HuH-7 (cell line): ENCODE measurements at regions not wholly inside any gene's neighbourhood (a gene's known extent, or its start where the extent isn't known, plus 50 kb on each side); places are given as distances from the start of the nearest gene placed in this dataset.
"Not testable (repeated sequence)": the region's sequence is repeated elsewhere in the genome, so short reads cannot be mapped to it uniquely, and the experiment has no call there.

Experiments used
- DNase-seq: peaks from one replicate; pipeline ENCODE4 v3.0.0; 2011; ENCODE audit warnings: low spot score

GRCh38 chr6:14294270-14294951 lies 176.8 kb downstream of the CD83 start:
- no peak for DNase-seq

DNA sequence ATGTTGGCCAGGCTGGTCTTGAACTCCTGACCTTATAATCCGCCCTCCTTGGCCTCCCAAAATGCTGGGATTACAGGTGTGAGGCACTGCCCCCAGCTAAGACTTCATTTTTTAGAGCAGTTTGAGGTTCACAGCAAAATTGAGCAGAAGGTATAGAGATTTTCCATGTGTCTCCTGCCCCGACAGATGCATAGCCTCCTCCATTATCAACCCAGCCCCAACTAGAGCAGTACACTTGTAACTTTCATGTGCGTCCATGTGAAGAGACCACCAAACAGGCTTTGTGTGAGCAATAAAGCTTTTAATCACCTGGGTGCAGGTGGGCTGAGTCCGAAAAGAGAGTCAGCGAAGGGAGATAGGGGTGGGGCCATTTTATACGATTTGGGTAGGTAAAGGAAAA lies 179.1 kb downstream of the CD83 start:
- DNase-seq = not testable (repeated sequence)

DNA sequence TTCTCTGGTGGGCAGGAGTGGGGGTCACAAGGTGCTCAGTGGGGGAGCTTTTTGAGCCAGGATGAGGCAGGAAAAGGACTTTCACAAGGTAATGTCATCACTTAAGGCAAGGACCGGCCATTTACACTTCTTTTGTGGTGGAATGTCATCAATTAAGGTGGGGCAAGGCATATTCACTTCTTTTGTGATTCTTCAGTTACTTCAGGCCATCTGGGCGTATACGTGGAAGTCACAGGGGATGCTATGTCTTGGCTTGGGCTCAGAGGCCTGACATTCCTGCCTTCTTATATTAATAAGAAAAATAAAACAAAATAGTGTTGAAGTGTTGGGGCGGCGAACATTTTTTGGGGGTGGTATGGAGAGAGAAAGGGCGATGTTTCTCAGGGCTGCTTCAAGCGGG lies 179.5 kb downstream of the CD83 start:
- not testable (repeated sequence) for DNase-seq

- not testable (repeated sequence) for DNase-seq
These were observed 182.6 kb downstream of the CD83 start for GRCh38 chr6:14300189-14300588.

GRCh38 chr6:14300721-14301120 lies 183.1 kb downstream of the CD83 start:
- not testable (repeated sequence) for DNase-seq

DNA sequence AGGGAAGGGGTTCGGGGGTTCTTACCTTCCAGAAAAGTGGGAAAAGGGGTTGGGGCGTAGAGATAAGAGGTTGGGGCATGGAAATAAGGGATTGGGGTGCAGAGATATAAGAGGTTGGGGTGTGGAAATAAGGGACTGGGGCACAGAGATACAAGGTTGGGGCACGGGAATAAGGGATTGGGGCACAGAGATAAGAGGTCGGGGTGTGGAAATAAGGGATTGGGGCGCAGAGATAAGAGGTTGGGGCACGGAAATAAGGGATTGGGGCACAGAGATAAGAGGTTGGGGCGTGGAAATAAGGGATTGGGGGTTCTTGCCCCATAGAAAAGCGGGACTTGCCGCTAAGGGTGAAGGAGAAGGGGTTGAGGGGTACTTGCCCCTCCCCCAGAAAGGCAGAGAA lies 183.9 kb downstream of the CD83 start:
- not testable (repeated sequence) for DNase-seq

GRCh38 chr6:14305131-14305530 lies 187.6 kb downstream of the CD83 start:
- no peak for DNase-seq

DNA sequence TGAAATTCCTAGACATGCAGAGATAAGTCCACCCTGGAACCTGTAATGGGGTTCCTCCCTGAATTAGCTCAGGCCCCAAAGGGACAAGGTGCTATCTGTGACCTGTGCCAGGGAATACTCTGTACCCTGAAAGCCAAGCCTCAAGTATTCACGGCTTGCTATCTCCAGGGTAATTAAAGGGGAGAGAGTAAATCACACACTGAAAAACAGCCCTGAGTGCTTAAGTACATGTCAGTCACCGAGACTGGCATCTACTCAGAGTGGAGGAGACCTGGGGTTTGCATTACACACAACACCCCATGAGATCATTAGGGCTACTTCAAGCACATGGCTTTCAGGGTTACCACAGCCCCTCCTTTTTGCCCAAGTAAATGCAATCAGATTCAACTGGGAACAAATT lies 188.1 kb downstream of the CD83 start:
- no peak for DNase-seq

DNA sequence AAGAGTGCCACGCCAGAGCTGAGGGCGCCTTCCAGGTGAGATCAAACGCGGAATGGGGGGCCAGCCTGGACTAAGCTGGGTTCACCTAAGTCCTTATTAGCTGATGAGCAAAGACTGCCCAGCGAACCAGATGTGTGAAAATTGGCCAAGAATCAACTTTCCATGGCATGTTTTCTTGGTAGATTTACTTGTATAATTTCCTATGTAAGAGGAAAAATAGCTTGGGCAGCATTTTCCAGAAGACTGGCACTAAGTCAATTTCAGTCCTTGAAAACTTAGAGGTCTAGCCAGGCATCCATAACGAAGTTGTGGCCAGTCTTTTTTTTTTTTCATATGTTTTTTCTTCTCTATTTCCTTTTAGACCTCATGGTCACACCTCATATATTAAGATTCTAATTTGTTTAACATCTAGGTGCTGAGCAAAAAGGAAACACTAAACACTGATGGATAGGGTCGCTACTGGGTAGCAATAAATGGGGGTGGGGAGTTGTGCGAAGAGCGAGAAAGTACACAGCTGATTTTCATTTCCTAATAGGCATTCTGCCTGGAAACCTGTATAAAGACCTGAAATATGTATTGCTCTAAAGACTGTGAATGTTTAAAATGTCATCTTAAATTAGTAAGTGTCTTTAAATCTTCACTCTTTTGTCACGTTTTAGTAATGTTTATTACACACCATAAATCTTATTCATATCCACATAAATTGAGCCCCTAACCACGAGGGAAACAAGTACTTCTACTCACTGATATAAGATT lies 188.8 kb downstream of the CD83 start:
- DNase-seq = no peak

GRCh38 chr6:14309516-14309915 lies 191.9 kb downstream of the CD83 start:
- no peak for DNase-seq

DNA sequence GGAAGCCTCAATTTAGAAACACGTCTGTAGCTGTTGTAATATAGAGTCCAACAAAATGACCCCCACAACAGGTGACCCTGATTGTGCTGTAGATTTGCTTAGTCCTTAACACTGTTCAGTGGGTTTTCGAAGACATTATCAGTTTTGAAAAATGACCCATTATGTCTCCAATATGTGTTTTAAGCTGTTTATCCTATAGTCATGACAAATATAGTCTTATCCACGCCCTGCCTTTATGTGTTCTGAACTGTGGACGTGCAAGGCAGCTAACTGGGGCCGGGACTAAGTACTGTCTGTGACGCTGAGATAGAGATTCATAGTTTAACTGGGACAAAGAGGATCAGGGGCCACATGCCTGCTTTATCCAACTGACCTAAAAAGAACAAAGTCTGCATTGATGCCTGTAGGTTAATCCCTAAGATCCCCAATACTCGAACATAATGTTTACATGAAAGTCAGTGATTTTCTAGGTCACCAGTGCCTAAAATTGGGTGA lies 192.4 kb downstream of the CD83 start:
- DNase-seq = no peak

DNA sequence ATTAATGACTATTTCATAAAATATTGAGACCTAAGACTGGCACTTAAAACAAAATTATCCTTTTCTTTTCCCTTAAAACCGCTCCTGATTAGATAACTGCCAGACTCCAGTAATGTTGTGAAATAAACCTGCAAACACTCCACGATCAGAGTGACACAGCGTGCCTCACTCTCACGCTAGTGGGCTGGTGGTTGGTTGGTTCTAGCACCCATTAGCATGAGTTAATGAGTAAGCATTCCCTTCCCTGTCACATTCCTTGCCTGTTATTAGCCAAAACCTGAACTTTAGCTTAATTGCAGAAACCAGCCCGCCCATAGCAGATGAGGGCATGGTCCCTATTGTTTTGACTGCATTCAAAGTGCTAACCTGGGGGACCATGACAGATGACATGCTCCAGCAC lies 193.4 kb downstream of the CD83 start:
- no peak for DNase-seq

DNA sequence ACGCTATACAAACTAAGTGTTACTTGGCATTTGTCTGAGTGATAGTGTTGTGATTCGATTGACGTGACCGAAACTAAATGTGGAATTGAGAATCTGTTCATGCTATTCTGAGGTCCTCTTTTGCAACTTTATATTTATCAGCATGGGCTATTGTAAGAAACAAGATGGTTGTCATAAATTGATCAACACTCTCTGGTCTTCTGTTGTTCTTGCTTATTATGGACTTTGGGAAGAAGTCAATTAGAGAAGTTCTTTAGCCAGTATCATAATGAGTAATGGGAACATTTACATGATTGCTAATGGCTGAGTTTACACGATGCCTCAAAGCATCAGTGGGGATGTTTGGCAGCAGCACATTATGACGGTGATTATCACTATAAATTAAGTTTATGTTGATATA lies 195.0 kb downstream of the CD83 start:
- no peak for DNase-seq

DNA sequence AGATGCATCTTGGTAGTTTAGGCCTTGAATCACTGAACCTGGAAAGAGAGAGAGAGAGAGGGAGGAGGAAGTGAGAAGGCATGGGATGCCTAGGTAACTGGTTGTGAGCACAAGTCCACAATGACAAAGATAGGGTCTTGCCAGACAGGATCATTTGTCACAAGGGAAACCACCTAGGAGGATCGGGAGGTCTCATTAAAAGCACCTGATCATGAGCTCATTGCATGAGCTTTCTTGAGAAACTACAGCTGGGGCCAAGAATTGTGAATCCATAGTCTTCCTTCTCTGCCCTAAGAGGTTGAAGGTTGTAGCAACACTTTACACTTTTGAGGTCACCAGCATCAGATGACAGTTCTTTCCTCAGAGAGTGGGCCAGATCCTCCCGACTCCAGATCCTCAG lies 195.7 kb downstream of the CD83 start:
- DNase-seq = no peak

DNA sequence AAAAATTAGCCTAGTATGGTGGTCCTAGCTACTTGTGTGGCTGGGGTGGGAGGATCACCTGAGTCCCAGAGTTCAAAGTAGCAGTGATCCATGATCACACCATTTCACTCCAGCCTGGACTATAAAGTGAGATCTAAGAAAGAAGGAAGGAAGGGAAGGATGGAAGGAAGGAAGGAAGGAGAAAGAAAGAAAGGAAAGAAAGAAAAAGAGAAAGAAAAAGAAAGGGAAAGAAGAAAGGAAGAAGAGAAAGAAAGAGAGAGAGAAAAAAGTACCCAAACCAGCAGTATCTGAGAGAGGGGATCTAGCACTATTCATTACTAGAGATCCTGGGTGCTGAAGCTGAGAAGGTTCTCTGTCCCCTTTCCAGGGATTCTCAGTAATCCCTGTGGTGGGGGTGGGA lies 197.8 kb downstream of the CD83 start:
- DNase-seq = no peak

GRCh38 chr6:14316651-14317386 lies 199.2 kb downstream of the CD83 start:
- peak; percentile 20 for DNase-seq

DNA sequence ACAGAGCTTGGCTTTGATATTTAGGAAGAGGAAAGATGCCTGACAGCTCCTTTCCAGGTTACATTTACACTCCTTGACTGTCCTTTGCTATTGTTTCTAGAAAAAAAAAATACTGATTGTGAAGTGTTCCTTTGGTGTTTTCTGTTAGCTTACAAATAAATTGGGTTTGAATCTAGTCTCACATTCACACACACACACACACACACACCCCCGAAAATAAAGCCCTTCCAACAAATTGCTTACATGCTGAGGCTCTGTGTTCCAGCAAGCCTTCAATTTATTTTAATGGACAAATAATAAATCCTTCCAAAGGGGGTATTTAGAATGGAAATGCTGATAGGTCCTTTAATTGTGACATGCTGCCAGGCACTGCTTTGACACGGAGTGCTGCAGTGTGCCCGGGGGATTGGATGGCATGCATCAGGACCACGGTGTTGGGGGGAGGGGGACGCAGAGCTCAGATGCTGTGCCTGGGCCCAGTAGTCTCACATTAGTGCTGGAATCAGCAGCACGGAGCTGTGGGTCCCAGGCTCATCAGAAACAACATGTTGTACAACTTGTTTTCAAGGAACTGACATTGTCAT lies 199.9 kb downstream of the CD83 start:
- no peak for DNase-seq

- DNase-seq = no peak
These were observed 202.8 kb downstream of the CD83 start for GRCh38 chr6:14320332-14320731.

- DNase-seq = no peak
These were observed 204.6 kb downstream of the CD83 start for GRCh38 chr6:14321992-14322772.

DNA sequence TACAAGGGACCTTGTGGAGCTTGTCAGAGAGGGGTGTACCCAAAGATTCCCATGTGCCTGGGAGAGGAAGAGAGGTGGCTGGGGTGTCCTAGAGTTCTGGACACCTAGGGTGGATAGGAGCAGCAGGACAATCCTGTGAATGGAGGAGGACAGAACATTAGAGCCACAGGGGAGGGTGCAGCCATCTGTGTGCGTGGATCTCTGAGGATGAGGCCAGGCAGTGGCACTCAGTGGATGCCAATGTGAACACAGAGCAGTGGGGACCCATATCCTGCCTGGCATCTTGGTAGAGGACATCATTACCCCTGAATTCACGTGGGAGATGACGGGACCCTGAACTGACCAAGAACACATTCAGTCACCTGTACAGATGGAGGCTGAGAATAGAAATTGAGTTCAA lies 205.3 kb downstream of the CD83 start:
- DNase-seq = no peak

DNA sequence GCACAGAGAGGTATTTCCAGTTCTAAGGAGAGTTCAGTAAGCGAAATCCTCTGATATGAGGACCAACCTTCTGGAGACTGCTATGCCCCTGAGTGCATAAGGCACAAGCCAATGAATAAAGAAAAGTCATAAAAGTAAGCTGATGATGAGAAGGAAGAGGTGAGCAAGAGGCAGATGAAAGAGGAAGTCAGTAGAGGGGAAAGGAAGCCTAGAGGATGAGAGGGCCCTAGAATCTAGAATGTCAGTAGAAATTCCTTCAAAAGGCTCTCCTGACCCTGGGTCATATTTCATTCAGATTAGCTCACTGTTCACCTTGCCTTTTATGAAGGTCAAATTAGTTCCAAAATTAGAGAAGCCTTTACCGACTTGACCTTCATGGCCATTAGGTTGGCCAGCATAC lies 209.2 kb downstream of the CD83 start:
- DNase-seq = no peak

DNA sequence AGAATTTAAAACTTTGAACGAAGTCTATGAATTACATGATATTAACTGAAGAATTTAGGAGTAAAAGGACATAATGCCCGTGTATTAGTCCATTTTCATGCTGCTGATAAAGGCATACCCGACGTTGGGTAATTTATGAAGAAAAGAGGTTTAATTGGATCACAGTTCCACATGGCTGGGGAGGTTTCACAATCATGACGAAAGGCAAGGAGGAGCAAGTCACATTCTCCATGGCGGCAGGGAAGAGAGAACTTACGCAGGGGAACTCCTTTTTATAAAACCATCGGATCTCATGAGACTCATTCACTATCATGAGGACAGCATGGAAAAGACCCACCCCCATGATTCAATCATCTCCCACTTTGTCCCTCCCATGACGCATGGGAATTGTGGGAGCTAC lies 210.6 kb downstream of the CD83 start:
- no peak for DNase-seq
